DND-41 (cell line): ENCODE measurements at regions not wholly inside any gene's neighbourhood (a gene's known extent, or its start where the extent isn't known, plus 50 kb on each side); places are given as distances from the start of the nearest gene placed in this dataset.

ENCODE experiments used
- CTCF ChIP-seq: IDR thresholded peaks from 2 replicates; pipeline ENCODE4 v1.5.1; 2012; ENCODE audit warnings: borderline replicate concordance, low read length, moderate library complexity, mild to moderate bottlenecking; ENCODE audit not compliant: poor library complexity, severe bottlenecking; ENCODE audit errors: extremely low read depth
- EZH2 ChIP-seq: IDR thresholded peaks from 3 replicates; pipeline ENCODE4 v1.6.1; 2012; ENCODE audit warnings: borderline replicate concordance, low read depth, mild to moderate bottlenecking, moderate library complexity, low read length, inconsistent platforms; ENCODE audit not compliant: severe bottlenecking

DNA sequence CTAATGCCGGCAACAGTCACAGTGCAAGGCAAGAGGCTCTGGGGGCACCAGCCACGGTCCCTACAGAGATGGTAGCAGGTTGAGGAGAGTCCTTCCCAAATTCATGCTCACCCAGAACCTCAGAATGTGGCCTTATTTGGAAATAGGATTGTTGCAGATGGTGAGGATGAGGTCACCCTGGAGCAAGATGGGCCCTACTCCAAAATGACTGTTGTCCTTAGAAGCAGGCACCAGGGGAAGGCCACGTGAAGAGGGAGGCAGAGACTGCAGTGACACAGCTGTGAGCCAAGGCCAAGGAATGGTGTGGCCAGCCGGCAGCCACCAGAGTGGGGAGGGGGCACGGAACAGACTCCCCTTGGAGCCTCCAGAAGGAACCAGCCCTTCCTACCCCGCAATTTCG, 70.8 kb upstream of the CLDN14 start:
- TF ChIP-seq CTCF (no peak), EZH2 (no peak)
